SK-N-DZ (cell line): ENCODE measurements at regions not wholly inside any gene's neighbourhood (a gene's known extent, or its start where the extent isn't known, plus 50 kb on each side); places are given as distances from the start of the nearest gene placed in this dataset.

ENCODE experiments used
- DNase-seq: peaks from one replicate; pipeline ENCODE4 v3.0.0-alpha.2; 2015; ENCODE audit warnings: low spot score

- DNase-seq, result no peak
These were observed 2078.4 kb downstream of the PCDH7 start for GRCh38 chr4:32798471-32799159.

- no peak for DNase-seq
These were observed 2104.2 kb downstream of the PCDH7 start for GRCh38 chr4:32824336-32824735.

DNA sequence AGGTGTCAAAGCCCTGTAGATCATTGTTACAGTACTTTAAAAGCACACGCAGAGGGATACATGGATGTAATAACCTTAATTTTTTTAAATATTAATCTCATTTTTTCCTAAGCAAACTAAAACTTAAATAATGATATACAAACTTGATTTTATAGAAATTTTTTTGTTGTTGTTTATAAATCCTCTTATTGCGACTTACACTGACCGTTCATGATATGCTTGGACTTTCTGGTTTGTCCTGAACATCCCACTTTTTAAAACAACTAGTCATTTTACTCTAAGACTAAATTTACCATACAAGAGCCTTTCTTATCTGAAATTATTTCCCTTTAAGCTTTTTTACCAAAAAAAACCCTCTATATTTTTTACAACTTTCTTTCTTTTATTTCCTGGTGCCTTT is 2106.0 kb downstream of the PCDH7 start:
- DNase-seq, result peak; percentile 11

DNA sequence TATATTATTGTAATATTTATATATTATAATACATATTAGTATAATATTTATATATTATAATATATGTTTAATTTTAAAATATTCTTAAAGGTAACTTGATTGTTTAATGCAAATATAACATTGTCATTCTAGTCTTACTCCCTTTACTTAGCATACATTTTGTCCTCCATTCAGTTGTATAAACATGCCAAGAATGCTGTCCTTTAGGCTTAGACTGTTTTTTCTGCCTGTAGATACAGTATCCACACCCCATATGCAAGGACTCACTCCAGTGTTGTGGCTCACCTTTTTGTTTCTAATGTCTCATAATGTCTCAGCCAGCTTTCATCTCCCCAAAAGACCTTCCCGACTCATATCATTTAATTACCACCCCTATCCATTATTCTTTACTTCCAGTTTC is 2110.0 kb downstream of the PCDH7 start:
- DNase-seq, result no peak

DNA sequence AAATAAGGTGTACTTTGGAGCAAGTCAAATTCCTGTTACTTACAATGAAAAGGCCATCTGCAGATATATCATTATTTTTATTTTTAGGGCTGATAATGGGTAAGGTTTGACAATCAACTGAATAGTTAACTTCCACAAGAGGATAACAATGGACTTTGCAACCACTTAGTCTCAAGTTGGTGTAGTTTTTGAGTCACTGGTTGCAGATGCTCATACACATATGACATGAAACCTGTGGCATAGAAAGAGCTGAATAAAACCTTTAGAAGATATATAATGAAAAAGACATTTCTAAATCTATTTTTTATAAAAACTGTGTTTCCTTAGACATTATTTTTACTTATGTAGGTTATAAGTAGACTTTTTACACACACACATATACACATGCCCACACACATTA is 2110.9 kb downstream of the PCDH7 start:
- DNase-seq, result no peak

DNA sequence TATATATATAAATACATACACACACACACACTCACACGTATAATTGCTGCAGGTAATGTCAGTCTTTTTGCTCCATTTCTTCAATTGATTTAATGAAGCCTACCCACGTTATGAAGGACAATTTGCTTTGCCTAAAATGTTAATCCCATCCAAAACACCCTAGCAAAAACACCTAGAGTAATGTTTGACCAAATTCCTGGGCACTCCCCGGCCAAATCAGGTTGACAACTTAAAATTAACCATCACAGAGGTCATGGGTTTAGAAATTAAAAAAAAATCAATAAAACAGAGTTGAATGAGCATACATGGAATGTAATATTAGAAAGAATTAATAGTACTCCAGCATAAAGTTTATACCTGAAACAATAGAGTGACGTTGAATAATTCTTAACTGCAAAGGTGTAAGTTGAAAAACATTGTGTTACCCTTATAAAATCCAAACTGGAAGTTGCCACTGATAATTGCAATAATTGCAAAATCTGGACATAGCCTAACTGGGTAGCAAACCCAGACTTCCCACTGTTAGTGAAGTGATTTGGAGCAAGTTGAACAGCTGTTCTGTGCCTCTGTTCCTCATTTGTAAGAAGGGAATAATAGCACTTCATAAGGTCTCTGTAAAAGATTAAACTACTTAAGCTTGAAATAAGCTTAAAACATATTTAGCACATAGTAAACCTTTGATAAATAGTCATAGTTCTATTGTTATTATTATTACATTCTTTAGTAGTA is 2120.5 kb downstream of the PCDH7 start:
- DNase-seq, result no peak

- DNase-seq, result no peak
These were observed 2121.0 kb downstream of the PCDH7 start for GRCh38 chr4:32841217-32841616.

DNA sequence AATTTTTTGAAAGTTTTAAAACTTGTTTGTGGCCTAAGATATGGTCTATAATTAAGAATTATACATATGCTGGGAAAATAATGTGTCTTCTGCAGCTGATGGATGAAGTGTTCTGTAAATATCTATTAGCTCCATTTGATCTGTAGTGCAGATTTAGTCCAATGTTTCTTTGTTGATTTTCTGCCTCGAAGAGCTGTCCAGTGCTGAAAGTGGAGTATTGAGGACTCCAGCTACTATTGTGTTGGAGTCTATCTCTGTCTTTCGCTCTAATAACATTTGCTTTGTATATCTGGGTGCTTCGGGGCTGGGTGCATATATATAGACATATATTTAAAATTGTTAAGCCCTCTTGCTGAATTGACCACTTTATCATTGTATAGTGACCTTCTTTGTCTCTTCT is 2127.3 kb downstream of the PCDH7 start:
- DNase-seq, result no peak

DNA sequence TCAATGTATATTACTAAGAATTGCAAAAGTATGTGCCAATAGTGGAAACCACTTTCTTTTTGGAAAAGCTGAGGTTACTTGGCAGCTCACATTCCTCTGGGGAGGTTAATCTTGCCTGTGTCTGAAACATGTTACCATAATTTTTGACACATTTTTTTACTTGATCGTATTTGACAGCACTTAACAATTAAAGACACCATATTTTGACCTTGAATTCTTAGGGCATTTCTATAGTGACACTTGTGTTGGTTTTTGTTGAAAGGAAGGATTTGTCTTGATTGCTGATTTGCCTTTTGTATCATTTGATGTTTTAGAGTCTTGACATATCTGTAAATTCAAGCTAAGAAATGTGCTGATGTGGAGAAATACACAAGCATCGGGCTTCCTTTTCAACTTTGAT is 2135.5 kb downstream of the PCDH7 start:
- DNase-seq, result no peak

DNA sequence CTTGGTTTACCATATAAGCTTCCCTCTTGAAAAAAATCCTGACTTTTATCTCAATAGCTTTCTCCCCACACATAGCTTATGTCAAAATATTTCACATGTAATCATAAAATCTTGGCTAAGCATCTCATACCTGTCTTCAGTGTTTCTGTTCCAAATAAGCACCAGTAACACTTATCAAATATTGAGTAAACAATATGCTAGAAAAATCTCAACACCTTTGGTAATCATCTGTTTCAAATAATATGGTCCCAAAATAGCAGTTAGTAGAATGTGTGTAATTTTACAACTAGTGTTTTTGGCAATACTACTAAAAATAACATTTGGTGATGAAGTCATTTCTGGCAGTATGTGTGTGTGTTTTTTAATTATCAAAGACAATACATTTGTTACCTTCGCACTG is 2138.2 kb downstream of the PCDH7 start:
- DNase-seq, result no peak

GRCh38 chr4:32858971-32859370 is 2138.8 kb downstream of the PCDH7 start:
- DNase-seq, result no peak

DNA sequence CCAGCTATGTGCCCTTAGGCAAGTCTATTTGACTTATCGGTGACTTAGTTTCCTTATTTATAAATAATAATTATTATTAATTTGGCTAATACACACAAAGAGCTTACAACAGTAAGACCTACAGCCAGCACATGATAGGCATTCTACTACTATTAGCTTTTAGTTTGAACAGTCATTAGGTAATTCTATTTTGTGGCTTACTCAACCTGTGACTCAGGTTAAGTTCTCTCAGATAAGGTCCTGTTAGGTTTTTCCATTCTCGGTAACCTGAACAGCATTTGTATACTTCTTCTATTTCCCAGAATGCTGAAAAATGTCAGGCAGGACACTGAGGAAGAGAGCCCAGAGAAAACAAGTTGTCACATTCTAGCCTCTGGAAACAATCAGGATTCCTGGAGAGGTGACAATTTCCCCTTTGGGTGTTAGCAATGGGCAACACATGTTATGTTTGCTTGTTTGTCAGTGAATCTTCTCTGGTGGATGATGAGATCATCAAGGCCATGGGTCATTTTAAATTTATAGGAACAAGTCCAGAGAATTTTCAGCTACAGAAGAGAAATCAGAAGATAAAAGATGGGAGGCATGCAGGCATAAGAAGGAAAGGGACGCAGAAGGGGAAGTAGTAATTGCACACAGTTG is 2144.7 kb downstream of the PCDH7 start:
- DNase-seq, result no peak

GRCh38 chr4:32876546-32876945 is 2156.4 kb downstream of the PCDH7 start:
- no peak for DNase-seq

GRCh38 chr4:32879913-32880312 is 2159.7 kb downstream of the PCDH7 start:
- DNase-seq, result no peak

DNA sequence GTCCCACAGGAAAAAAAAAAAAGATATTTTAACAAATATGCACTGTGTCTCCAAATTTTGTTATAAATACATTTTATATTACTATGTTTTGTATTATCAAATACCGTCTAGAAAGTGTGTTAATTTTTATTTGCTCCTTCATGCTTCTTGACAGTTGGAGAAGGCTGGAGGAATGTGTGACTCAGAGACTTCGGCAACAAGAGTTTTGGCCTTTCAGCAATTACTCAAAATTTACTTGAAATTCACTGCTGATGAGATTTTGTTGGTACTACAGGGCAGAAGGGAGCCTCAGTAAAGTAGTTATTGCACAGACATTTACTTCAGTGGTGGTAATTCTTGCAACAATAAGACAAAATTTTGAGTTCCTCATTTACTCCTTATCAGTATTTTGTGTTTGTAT is 2164.0 kb downstream of the PCDH7 start:
- no peak for DNase-seq

GRCh38 chr4:32890398-32890797 is 2170.2 kb downstream of the PCDH7 start:
- DNase-seq, result no peak

- no peak for DNase-seq
These were observed 2188.9 kb downstream of the PCDH7 start for GRCh38 chr4:32909053-32909452.

DNA sequence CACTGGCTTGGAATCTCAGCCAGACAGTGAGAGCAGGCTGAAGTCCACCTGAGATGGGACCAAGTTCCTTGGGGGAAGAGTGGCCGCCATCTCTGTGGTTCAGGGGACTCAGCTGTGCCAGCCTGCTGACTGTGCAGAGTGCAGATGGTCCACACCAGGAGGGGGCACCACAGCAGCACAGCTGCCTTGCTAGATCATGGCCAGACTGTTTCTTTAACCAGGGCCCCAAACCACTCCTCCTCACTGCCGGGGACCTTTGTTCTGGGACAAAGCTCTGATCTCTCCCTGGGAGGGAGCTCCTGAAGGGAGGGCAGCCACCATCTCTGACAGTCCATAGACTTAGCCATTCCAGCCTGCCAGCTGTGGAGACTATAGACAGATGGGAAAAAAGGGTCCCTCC is 2189.6 kb downstream of the PCDH7 start:
- no peak for DNase-seq

- no peak for DNase-seq
These were observed 2197.4 kb downstream of the PCDH7 start for GRCh38 chr4:32917586-32917985.

DNA sequence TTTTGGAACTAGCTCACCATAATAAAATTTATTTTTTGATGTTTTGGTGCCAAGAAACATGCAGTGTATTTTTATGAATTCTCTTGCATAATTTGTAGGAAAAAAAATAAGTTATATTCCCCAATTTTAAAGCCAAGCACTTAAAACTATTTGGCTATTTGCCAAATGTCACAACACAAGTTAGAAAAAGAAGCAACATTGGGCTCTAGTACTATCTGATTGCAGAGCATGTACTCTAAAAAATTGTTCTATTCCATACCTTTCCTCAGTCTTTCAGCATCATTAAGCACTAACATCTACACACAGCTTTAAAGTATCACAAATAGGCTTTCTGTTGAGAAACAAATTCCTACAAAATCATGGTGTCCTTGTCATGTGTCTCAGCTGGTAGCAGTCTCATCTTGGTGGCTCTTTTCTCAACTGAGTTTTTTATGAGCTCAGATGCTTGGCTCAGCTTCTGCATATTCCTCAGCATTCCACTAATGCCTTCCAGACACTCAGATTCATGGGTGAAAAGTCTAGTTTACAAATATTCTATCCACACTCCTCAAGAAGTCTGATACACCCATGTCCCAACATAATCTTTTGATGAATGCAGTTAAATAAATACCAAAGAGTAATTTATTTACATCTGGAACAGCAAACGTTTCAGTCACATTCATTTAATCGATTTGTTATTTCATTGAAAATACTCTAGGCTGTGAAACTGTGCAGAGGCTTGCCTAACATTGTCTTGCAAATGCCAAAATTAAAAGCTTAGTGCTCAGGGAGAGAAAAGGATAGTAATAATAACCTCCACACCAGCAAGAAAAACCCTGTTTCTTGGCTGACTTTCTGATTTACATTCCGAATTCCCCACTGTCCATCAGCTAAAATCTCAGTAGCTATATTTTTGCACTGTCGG is 2209.9 kb downstream of the PCDH7 start:
- DNase-seq, result no peak

GRCh38 chr4:32930700-32931099 is 2210.5 kb downstream of the PCDH7 start:
- no peak for DNase-seq

DNA sequence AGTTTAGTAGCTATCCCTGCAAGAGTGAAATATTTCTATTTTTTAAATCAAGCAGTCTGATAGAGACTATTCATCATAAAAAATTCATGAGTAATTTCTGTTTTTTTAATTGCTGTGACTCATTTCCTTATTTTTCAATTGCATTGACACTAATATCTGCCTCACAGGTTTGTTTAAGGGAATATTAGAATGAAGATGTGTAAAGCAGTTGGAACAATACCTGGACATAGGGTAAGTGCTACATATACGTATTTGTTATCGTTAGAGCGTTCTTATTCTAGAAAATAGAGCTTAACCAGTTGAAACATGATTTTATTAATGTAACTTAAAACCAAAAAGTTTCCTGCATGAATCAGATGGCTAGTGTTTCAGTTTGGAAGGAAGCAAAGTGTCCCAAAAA is 2211.3 kb downstream of the PCDH7 start:
- no peak for DNase-seq
